Thoracic aorta (tissue), 2 donors: ENCODE measurements at regions not wholly inside any gene's neighbourhood (a gene's known extent, or its start where the extent isn't known, plus 50 kb on each side); places are given as distances from the start of the nearest gene placed in this dataset.
A peak's percentile ranks its signal among the peaks of the same experiment; 100 is the strongest.
"Not testable (repeated sequence)": the region's sequence is repeated elsewhere in the genome, so short reads cannot be mapped to it uniquely, and the experiment has no call there.

Experiments used
- ATAC-seq: fragments of 150-250 bp; one replicate; pipeline ENCODE4 v1.8.0; 2017; ENCODE audit warnings: low read depth; ENCODE audit not compliant: insufficient number of reproducible peaks, low FRiP score
- DNase-seq: peaks from one replicate; pipeline ENCODE4 v3.0.0-alpha.2; 2020; ENCODE audit warnings: low spot score
- H3K27ac ChIP-seq, 2 donors: fragments of 200-600 bp; sonication (generic); 1 replicate in 1 of 2; 2 replicates in 1 of 2; pipeline ENCODE4 v1.5.1; 2016; ENCODE audit warnings: mild to moderate bottlenecking in 2 of 2, moderate library complexity in 2 of 2
- H3K27me3 ChIP-seq: fragments of 200-600 bp; sonication (generic); replicated peaks from 2 replicates; pipeline ENCODE4 v1.6.0; 2016; ENCODE audit warnings: mild to moderate bottlenecking; ENCODE audit not compliant: insufficient read depth
- H3K36me3 ChIP-seq: fragments of 200-600 bp; sonication (generic); one replicate; pipeline ENCODE4 v1.5.1; 2016
- H3K4me1 ChIP-seq, 2 donors: fragments of 200-600 bp; sonication (generic); 1 replicate in 1 of 2; 2 replicates in 1 of 2; pipeline versions ENCODE4 v1.5.1 to v1.6.0; 2016; ENCODE audit warnings: low read depth in 2 of 2, mild to moderate bottlenecking in 1 of 2; ENCODE audit not compliant: control insufficient read depth in 1 of 2
- H3K4me3 ChIP-seq: fragments of 200-600 bp; sonication (generic); 2 replicates; pipeline ENCODE4 v1.5.1; 2016; ENCODE audit warnings: mild to moderate bottlenecking
- H3K9me3 ChIP-seq: fragments of 200-600 bp; sonication (generic); 2 replicates; pipeline ENCODE4 v1.5.1; 2016
- TF ChIP-seq, protein P1 (sequence below): fragments of 200-600 bp; sonication (generic); IDR thresholded peaks from one replicate; pipeline ENCODE4 v1.5.1; 2019; ENCODE audit warnings: antibody characterized with exemption

- no peak overlapping the region for H3K4me3 ChIP-seq
- no peak overlapping the region for H3K27ac ChIP-seq
- no peak for DNase-seq
- peaks cover 4% of the 10 kb centered on the region for H3K9me3 ChIP-seq
- H3K36me3 ChIP-seq = no peaks in the 10 kb centered on the region
- TF ChIP-seq, protein P1, sequence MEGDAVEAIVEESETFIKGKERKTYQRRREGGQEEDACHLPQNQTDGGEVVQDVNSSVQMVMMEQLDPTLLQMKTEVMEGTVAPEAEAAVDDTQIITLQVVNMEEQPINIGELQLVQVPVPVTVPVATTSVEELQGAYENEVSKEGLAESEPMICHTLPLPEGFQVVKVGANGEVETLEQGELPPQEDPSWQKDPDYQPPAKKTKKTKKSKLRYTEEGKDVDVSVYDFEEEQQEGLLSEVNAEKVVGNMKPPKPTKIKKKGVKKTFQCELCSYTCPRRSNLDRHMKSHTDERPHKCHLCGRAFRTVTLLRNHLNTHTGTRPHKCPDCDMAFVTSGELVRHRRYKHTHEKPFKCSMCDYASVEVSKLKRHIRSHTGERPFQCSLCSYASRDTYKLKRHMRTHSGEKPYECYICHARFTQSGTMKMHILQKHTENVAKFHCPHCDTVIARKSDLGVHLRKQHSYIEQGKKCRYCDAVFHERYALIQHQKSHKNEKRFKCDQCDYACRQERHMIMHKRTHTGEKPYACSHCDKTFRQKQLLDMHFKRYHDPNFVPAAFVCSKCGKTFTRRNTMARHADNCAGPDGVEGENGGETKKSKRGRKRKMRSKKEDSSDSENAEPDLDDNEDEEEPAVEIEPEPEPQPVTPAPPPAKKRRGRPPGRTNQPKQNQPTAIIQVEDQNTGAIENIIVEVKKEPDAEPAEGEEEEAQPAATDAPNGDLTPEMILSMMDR = no peak
- no peaks in the 10 kb centered on the region for H3K27me3 ChIP-seq
- no peak for ATAC-seq
- H3K4me1 ChIP-seq = peaks cover 5 to 35% of the 10 kb centered on the region in 2 donors
Measured at GRCh38 chr5:102629827-102630605, 125.1 kb upstream of the PAM start.

DNA sequence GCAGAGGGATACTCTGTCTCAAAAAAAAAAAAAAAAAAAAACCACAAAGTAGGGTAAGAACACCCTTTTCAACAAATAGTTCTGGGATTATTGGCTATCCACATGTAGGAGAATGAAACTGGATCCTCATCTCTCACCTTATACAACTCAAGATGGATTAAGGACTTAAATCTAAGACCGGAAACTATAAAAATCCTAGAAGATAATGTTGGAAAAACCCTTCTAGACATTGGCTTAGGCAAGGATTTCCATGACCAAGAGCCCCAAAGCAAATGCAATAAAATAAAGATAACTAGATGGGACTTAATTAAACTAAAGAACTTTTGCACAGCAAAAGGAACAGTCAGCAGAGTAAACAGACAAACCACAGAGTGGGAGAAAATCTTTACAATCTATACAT, 119.7 kb upstream of the PAM start:
- not testable (repeated sequence) for ATAC-seq, H3K27ac ChIP-seq, H3K4me3 ChIP-seq, H3K36me3 ChIP-seq, H3K27me3 ChIP-seq, H3K9me3 ChIP-seq, DNase-seq
- H3K4me1 ChIP-seq = peaks cover 7 to 17% of the 10 kb centered on the region in 2 donors

- DNase-seq (no peak), ATAC-seq (no peak)
- H3K36me3 ChIP-seq = no peaks in the 10 kb centered on the region
- TF ChIP-seq, protein P1 = no peak
- peak overlapping the region; percentile 65 to 74 for H3K27ac ChIP-seq
- H3K4me1 ChIP-seq = peaks cover 7 to 17% of the 10 kb centered on the region in 2 donors
- no peaks in the 10 kb centered on the region for H3K27me3 ChIP-seq
- H3K4me3 ChIP-seq = no peak overlapping the region
- peaks cover 4% of the 10 kb centered on the region for H3K9me3 ChIP-seq
Measured at GRCh38 chr5:102638316-102638715, 116.8 kb upstream of the PAM start.

- H3K4me1 ChIP-seq = peaks cover 7 to 17% of the 10 kb centered on the region in 2 donors
- ATAC-seq (peak; percentile 65), DNase-seq (no peak)
- H3K4me3 ChIP-seq = no peak overlapping the region
- TF ChIP-seq, protein P1 = no peak
- no peaks in the 10 kb centered on the region for H3K27me3 ChIP-seq
- H3K36me3 ChIP-seq = no peaks in the 10 kb centered on the region
- peak overlapping the region; percentile 65 to 74 for H3K27ac ChIP-seq
- H3K9me3 ChIP-seq = no peaks in the 10 kb centered on the region
Measured at GRCh38 chr5:102638912-102639652, 116.0 kb upstream of the PAM start.

GRCh38 chr5:102649731-102650130, 105.4 kb upstream of the PAM start:
- H3K9me3 ChIP-seq = peaks cover 4% of the 10 kb centered on the region

More at GRCh38 chr5:102649731-102650130, 105.4 kb upstream of the PAM start:
- Histone ChIP-seq H3K36me3 (no peaks in the 10 kb centered on the region), H3K4me3 (no peak overlapping the region), H3K27ac (no peak overlapping the region), H3K27me3 (no peaks in the 10 kb centered on the region), H3K4me1 (no peaks in the 10 kb centered on the region)
- no peak for DNase-seq
- ATAC-seq = no peak
- TF ChIP-seq, protein P1 = no peak
